CD1c-positive myeloid dendritic cell (primary cell): ENCODE measurements at regions not wholly inside any gene's neighbourhood (a gene's known extent, or its start where the extent isn't known, plus 50 kb on each side); places are given as distances from the start of the nearest gene placed in this dataset.
A peak's percentile ranks its signal among the peaks of the same experiment; 100 is the strongest.

Experiments
- DNase-seq: peaks from one replicate; pipeline ENCODE4 v3.0.0-alpha.2; 2016; ENCODE audit errors: extremely low spot score

- DNase-seq = no peak
These were observed 160.2 kb downstream of the FAM170A start for GRCh38 chr5:119789406-119790117.

- DNase-seq = no peak
These were observed 162.9 kb downstream of the FAM170A start for GRCh38 chr5:119792161-119792799.

GRCh38 chr5:119795768-119796167 is 166.4 kb downstream of the FAM170A start:
- no peak for DNase-seq

GRCh38 chr5:119801570-119801969 is 172.2 kb downstream of the FAM170A start:
- DNase-seq = no peak

- no peak for DNase-seq
These were observed 178.7 kb downstream of the FAM170A start for GRCh38 chr5:119808024-119808423.

- no peak for DNase-seq
These were observed 179.1 kb downstream of the FAM170A start for GRCh38 chr5:119808474-119808873.

GRCh38 chr5:119810217-119810616 is 180.9 kb downstream of the FAM170A start:
- DNase-seq = no peak

GRCh38 chr5:119811458-119811857 is 182.1 kb downstream of the FAM170A start:
- DNase-seq = no peak

GRCh38 chr5:119814655-119815054 is 185.3 kb downstream of the FAM170A start:
- DNase-seq = no peak

- no peak for DNase-seq
These were observed 186.7 kb downstream of the FAM170A start for GRCh38 chr5:119816055-119816454.

- no peak for DNase-seq
These were observed 190.7 kb downstream of the FAM170A start for GRCh38 chr5:119820016-119820415.

- no peak for DNase-seq
These were observed 191.2 kb downstream of the FAM170A start for GRCh38 chr5:119820608-119821007.

GRCh38 chr5:119828541-119828940 is 199.2 kb downstream of the FAM170A start:
- DNase-seq = no peak

- DNase-seq = no peak
These were observed 200.0 kb downstream of the FAM170A start for GRCh38 chr5:119829341-119829740.

- DNase-seq = no peak
These were observed 203.8 kb downstream of the FAM170A start for GRCh38 chr5:119833176-119833575.

GRCh38 chr5:119840175-119840574 is 210.8 kb downstream of the FAM170A start:
- peak; percentile 17 for DNase-seq

GRCh38 chr5:119852140-119852539 is 222.8 kb downstream of the FAM170A start:
- DNase-seq = no peak

- no peak for DNase-seq
These were observed 231.1 kb downstream of the FAM170A start for GRCh38 chr5:119860463-119860862.

GRCh38 chr5:119862619-119863018 is 233.3 kb downstream of the FAM170A start:
- DNase-seq = no peak

- DNase-seq = no peak
These were observed 234.9 kb downstream of the FAM170A start for GRCh38 chr5:119864286-119864685.

- DNase-seq = no peak
These were observed 244.3 kb downstream of the FAM170A start for GRCh38 chr5:119873611-119874010.

GRCh38 chr5:119876522-119876921 is 247.2 kb downstream of the FAM170A start:
- DNase-seq = no peak

GRCh38 chr5:119878712-119879111 is 249.4 kb downstream of the FAM170A start:
- no peak for DNase-seq

- DNase-seq = no peak
These were observed 250.1 kb downstream of the FAM170A start for GRCh38 chr5:119879446-119879845.
